ENCODE measurements at regions not wholly inside any gene's neighbourhood (a gene's known extent, or its start where the extent isn't known, plus 50 kb on each side); places are given as distances from the start of the nearest gene placed in this dataset.
"Not testable (repeated sequence)": the region's sequence is repeated elsewhere in the genome, so short reads cannot be mapped to it uniquely, and the experiment has no call there.

DNA sequence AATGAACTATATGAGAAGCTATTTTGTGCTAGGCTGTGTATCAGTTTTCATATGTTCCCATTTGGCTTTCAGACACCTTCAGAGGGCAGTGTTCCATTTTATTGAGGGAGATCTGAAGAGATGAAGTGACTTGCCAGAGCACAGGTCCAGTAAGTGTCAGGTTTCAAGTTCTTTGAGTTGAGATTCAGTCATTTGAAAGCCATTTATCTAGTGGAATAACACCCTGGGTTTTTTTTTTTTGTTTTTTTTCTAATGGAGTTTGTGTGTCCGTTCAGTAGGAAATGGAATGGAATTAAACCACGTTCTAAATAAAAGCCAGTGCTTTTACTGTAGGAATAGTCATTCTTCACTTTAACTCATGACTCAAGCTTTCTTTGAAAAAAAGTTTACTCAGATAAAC, 652.9 kb upstream of the USP24 start:
- DNase-seq (ENCODE audit: low read depth) = peak; percentile 57

- no peak for DNase-seq (ENCODE audit: low read depth)
These were observed 652.2 kb upstream of the USP24 start for GRCh38 chr1:55867304-55867843.

- DNase-seq (ENCODE audit: low read depth) = not testable (repeated sequence)
These were observed 650.6 kb upstream of the USP24 start for GRCh38 chr1:55865778-55866177.

DNA sequence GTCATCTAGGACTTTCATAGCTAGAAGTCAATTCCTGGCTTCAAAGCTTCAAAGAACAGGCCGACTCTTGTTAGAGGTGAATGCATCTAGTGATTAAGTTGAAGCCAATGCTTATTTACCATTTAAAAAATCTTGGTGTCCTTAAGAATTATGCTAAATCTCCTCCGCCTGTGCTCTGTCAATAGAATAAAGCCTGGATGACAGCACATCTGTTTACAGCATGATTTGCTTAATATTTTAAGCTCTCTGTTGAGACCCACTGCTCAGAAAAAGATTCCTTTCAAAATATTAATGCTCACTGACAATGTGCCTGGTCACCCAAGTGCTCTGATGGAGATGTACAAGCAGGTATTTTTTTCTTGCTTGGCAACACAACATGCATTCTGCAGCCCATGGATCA, 649.1 kb upstream of the USP24 start:
- no peak for DNase-seq (ENCODE audit: low read depth)

- no peak for DNase-seq (ENCODE audit: low read depth)
These were observed 646.6 kb upstream of the USP24 start for GRCh38 chr1:55861676-55862340.

- DNase-seq (ENCODE audit: low read depth) = peak; percentile 13
These were observed 645.8 kb upstream of the USP24 start for GRCh38 chr1:55860798-55861519.

DNA sequence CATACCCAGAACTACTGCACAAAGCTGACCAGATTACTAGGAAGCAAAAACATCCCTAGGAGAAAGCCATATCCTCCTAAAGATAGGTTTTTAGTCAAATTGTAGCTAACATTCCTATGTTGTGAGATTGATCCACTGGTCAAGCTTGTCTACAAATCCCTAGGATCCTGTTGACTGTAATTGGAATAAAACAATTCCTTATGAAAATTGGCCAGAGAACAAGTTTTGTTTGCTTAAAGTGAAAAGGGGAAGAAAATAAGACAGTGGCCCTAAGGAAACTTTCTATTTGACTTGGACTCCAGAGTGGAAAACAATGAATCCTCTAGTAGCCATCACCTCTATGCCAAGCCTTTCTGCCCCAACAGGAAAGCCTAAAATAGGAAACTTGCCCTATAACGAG, 645.2 kb upstream of the USP24 start:
- no peak for DNase-seq (ENCODE audit: low read depth)

DNA sequence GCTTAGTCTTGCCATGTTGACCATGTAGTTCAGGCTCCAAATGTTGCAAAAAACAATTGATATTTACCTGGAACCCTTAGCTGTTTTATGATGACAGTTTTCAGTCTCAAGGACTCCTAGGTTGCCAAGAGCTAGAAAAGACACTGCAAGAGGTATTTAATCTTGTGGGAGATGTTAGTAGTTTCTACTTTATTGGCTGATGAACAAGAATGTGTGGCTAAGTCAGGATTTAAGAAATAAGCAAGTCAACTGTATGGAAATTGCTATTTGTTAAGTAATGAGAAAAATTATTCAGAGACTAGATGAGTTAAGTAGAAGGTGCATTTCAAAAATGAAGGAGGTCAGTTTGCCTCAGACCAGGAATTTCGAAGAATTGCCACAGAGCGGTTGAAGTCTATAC, 639.7 kb upstream of the USP24 start:
- DNase-seq (ENCODE audit: low read depth) = peak; percentile 75

DNA sequence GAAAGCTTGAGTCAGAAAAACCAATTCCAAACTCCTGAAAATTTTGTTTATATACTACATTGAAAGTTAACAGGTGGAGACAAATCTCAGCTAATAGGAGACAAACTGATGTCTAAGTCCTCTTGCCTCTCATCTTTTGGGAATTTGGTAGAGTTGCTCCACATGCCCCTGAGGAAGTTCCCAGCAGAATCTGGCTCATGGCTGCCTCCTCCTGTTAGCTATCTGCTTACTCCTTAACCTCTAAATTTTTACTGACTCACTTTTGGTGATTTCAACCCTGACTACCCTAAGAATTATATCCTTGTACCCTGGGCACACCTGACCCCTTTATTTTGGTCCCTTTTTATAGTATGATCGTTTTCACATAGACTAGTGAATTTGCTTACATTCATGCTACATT, 633.7 kb upstream of the USP24 start:
- peak; percentile 74 for DNase-seq (ENCODE audit: low read depth)

GRCh38 chr1:55846051-55846450, 630.9 kb upstream of the USP24 start:
- no peak for DNase-seq (ENCODE audit: low read depth)

DNA sequence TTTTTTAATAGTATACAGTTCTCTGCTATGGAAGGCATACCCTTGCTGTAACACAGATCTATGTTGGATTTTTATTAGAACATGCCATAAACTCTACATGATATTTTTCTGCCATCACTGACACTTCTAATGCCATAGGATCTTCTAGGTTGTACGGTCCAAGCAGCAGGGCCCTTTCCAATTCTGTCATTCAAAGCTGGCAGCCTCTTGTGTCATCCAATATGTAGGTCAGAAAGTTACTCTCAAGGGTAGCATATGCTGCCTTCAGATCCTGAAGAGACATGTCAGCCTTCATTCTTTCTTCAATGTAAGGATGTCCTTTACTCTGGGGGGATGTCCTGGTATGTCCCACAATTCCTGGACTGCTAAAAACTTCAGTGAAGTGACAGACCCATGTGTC, 629.2 kb upstream of the USP24 start:
- DNase-seq (ENCODE audit: low read depth) = no peak

DNA sequence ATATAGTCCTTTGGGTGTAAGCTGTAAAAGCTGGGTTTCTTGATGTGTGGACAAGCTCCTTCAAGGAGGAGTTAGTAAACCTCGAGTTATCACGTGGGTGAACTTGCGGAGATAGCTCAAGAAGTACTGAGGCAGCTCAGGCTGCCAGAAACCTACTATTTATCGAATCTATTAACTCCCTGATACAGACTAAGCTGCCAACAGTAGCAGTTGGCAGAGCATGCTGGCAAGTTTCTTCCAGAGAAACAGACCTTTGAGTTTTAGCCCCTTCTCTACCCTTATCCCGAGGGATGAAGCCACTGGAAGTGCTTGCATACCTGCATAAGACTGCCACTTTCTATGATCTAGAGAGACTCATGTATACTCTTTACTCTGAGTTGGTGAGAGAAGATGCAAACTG, 624.5 kb upstream of the USP24 start:
- DNase-seq (ENCODE audit: low read depth) = no peak

DNA sequence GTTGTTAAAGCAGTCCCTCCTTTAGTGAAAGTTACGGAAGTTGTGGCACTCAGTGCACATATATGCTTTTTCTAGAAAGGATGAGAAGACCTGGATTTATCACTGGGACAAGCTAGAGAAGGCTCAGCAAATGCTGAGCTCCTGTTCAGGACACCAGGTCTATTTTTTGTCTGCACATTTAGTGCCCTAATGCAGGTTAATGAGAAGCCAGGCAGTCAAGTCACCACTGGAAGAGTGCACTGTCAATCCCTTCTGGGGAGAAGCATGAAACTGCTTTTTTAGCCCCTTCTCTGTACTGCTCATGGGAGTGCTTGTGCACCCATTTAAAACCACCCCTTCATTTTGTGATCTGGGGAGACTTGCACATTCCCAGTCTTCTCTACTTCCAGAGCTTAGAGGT, 624.1 kb upstream of the USP24 start:
- no peak for DNase-seq (ENCODE audit: low read depth)

GRCh38 chr1:55836086-55836485, 620.9 kb upstream of the USP24 start:
- DNase-seq (ENCODE audit: low read depth) = no peak

GRCh38 chr1:55833529-55834091, 618.4 kb upstream of the USP24 start:
- DNase-seq (ENCODE audit: low read depth) = peak; percentile 94

DNA sequence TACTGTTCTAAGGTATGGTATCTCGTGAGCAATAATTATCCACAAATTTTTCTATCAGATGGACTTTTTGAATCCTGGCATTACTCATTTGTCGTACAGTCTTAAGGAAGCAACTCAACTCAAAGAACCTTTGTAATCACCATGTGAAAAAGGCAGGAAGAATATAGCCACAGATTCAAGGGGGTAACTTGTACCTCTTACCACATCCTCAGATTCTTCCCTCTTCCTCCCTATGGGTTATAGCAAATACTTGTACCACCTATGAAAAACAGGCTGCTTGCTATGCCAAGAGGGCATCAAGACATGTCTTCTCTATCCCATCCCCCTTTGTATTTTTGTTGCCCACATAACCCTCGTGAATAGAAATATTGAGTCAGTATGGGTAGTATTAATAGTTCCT, 616.6 kb upstream of the USP24 start:
- DNase-seq (ENCODE audit: low read depth) = no peak

GRCh38 chr1:55828044-55828443, 612.9 kb upstream of the USP24 start:
- DNase-seq (ENCODE audit: low read depth) = peak; percentile 71

DNA sequence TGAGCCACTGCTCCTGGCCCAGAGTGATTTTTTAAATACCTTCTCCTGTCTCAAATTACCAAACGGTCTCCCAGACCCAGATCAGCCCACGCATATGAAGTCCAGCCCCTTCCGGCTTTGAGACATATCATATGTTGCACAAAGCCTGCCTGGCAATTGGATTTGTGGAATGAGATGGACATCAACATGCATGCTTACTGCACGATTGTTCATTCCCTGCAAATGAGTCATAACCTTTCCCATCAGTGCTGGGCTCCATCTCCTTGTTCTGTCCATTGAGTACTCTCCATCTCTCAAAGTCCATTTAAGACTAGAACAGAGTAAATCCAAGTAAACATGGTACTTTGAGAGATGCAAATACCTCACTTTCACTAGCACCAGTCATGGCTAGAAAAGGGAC, 612.2 kb upstream of the USP24 start:
- peak; percentile 98 for DNase-seq (ENCODE audit: low read depth)

- DNase-seq (ENCODE audit: low read depth) = peak; percentile 37
These were observed 611.4 kb upstream of the USP24 start for GRCh38 chr1:55826381-55827080.

- DNase-seq (ENCODE audit: low read depth) = no peak
These were observed 610.3 kb upstream of the USP24 start for GRCh38 chr1:55825461-55825860.

DNA sequence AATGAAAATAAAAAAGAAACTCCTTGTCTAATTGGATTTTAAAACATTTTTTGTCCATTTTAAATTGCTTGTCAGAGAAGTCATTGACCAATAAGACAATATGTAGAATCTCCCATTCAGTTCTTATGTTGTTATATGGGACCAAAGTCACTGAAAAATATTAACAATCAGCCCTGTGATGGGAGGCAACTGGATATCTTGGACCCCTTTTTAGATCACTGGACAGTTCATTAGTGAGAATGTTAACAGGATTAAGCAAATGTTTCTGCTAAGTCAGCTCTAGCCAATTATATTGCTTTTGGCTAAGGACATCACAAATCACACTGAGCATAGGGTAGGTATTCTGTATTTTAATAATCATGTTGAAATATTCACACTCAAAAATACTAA, 609.1 kb upstream of the USP24 start:
- DNase-seq (ENCODE audit: low read depth) = no peak

GRCh38 chr1:55823541-55824250, 608.5 kb upstream of the USP24 start:
- peak; percentile 77 for DNase-seq (ENCODE audit: low read depth)

Data from EH (cell line).